GM21526 (cell line): ENCODE measurements at regions not wholly inside any gene's neighbourhood (a gene's known extent, or its start where the extent isn't known, plus 50 kb on each side); places are given as distances from the start of the nearest gene placed in this dataset.

Experiments used
- ATAC-seq: cut with Tn5 transposase; IDR thresholded peaks from one replicate; pipeline ENCODE4 v1.9.1; 2021; ENCODE audit warnings: moderate library complexity; ENCODE audit not compliant: unreplicated experiment, low FRiP score

DNA sequence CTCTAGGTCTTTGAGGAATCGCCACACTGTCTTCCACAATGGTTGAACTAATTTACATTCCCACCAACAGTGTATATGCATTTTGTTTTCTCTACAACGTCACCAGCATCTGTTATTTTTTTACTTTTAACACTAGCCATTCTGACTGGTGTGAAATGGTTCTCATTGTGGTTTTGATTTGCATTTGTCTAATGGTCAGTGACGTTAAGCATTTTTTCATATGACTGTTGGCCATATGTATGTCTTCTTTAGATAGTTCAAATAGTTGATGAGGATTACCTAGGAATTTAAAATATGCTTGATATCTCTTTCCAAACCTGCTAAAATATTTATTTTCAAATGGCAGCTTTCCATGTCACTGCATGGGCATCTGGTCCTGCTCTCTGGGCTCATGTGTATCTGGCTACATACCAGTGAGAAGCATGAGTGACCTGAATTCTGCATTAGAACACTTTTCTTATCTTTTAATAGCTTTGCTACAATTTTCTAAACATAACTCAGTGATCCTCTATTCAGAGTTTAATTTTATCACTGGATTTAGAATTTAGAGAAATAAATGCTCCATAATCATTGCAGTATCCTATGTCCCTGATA is 95.8 kb upstream of the ADAMTS16 start:
- no peak for ATAC-seq

DNA sequence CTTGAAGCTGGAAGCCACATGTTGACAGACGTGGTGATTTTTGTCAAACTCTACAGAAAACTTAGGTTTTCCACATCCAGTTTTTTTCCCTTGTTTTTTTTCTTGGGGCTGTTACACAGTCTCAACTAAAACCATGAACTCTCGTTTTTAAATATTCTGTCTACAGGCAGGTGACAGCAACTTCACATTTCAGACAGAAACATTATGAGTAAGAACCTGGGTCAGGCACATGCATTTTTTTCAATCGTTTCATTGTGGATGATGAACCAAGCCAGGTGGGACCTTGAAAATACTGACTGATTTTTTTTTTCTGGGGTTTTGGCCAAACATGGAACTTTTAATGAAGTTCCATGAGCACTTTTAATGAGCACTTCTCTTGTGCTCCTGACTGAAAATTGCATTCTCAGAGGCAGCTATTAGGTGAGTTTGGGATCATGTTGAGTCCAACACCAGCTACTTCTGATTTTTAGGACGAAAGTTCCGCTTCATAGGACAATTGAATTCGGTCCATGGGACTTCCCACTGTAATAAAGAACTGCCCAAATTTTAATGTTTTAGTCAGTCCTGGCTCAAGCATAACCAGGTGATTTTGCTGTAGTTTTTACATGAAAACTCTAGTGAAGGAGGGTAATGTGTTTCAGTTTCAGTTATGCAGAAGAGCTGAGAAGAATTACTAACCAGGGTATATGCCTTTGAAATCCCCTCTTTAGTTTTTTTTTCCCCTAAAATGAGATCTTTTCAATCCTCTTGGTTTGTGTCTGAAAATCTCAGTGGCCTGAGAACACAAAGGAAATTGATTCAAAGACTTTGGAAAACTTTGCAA is 93.2 kb upstream of the ADAMTS16 start:
- ATAC-seq, result peak; percentile 55

DNA sequence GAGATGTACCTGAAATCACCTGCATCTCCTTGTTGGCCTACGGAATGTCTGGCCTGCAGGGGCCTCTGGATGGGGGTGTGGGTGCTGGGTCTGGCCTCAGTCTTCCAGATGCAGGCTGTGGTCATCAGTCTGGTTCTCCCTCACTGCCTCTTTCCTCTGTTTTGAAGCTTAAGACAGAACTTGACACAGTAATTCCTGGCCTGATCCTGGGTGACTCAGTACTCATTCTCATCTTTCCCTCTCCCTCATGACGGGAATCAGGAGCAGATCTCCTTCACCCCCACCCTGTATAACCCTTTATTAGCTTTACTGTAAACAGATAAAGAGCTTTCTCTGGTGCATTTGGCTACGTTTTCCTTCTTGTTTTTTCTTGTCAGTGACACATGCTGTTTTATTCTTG is 89.3 kb upstream of the ADAMTS16 start:
- ATAC-seq, result no peak

DNA sequence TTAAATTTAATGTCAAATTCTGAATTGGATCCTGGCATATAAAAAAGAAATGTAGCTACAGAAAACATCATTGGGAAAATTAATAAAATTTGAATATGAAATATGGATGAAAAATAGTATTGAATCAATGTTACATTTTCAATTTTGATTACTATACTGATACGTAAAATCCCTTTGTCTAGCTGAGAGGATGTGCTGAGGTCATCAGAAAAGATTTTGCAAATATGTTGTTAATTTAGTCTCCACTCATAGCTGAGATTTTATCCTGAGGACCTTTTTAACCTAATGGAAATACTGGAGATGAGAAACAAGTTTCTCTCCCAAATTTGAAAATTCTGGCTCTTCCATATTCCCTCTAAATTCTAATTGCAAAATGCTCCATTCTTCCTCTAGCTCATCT is 84.4 kb upstream of the ADAMTS16 start:
- ATAC-seq, result no peak

DNA sequence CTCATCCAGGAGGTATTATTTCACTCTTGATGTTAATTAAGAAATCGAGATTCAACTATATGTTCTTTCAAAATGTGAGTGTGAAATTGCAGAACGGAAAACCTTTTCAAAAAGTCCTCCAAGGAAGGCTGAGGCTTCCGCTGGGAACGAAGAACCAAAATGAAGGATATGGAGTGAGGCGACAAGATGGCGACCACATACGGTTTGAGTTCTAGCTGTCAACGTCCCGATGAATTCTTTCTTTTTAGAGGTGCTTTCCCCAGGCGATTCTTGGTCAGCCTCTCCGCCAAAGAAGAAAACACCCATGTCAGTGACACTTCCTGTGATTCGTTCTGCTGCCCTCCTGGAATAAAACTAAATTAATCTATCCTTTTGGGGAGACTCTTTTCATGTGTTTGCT is 78.3 kb upstream of the ADAMTS16 start:
- ATAC-seq, result no peak

DNA sequence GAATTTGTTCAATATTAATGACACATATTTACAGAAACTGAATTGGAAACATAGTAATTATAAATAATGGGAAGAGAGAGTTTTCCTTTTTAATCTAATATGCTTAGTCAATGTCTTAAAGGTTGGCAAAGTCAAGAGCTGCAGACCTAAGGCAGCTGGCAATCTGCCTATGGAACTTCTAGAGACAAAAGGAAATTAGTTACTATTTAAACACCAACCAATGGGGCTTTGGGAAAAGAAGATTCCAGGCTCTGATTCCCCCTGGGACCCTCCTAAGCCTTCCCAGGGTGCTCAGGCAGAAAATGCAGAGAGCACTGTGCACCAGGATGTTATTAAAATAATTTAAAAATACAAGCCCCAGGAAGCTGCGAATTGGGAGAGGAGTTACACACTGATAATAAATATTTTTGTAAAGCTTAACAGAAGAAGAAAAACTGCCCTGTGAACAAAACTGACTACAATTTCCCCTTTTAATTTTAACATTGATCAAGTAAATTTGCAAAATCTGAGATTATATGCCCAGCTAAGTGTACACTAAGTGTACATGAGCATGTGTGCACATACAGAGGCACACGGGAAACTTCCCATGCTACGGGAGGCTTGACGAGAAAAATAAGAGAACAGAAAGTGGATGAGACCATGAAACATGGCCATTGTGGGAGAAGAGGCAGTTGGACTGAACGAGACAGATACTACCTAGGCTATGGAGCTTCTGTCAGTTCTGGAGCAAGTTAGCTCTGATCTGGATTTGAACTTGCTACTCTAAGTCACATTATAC is 77.4 kb upstream of the ADAMTS16 start:
- ATAC-seq, result no peak

DNA sequence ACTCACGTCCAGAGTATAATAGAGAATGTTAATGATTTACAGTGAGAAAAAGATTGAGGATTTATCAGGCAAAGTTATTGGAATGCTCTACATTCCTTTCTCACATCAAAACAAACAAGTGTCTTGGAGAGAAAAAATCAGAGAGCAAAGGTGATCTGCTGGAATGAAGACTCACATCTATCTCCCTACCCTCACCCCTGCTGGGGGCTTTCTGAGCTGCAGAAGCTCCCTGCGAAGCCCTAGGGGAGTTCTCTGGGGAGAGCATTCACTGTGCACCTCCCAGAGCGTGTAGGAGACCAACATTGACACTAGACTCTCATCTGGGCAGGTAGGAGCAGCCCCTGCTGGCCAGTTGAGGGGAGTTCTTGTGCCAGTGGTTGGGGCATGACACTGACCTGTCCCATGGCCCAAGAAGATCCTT is 76.6 kb upstream of the ADAMTS16 start:
- no peak for ATAC-seq

DNA sequence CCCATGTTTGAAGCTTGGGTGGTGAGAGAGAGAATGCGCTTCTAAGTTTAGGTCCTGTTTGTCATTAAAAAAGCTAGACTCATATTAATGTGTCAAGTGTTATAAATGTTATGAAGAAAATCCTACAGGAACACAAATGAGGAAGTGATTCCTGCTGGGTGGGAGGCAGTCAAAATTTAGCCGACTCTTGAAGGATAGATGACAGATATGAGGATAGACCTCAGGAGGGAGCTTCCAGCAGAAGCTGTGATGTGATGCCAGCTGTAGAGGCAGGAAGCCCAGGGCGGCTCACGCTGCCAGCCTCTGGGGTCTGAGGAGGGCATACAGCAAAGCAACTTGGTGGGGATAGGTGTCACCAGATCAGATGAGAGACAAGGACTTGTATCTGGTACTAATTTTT is 74.7 kb upstream of the ADAMTS16 start:
- no peak for ATAC-seq

DNA sequence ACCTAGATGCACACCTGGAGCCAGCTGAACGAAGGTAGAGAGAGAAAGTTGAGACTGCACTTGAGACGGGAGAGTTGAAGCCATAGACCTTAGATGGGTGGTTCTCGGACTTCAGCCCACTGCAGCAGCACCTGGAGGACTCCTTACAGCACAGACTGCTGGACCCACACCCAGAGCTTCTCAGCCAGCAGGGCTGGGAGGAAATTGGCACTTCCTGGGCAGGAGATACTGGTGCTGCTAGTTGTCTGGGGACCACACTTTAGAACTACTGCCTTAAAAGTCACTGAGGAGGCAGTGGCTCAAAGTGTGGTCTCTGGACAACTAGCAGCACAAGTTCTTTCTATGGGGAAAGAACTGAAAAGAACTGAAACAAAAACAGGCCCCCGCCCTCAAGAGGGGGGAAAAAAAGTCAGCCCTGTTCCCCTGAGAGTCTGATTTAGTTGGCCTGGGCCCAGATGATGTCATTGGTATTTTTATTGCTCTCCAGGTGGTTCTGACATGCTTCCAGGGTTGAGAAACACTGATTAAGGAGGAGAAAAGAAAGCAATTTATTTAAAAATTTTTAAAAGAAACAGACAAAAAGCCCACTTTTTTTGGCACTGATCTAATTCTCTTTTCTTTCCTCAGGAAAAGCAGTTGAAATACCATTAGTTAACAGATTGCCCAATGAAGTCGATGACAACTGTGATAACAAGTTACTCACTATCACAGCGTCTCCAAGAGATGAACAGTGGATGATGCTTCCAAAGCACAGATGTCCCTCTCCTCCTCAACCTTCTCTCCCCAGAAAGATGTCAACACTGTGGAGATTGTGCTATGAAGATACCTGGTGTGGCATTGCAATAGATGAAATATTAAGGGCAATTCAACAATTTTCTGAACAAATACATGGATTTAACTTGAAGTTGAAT is 73.6 kb upstream of the ADAMTS16 start:
- ATAC-seq, result no peak

DNA sequence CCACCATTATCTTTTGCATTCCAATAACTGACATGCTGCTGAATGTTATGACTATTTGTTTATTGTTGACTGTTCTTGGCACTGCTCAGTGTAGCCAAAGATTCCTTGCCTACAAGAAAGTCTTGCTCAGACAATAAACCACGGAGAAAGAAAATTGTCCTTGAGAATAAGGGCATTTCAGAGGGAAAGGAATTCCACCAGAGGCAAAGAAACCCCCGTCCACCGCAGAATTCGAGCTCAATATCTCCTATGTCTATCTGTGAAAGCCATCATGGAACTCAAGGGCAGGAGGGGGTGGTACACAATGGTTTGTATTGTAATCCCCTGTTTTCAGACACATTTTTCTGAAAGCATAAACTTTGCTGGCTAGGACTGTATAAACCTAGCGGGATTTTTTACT is 70.3 kb upstream of the ADAMTS16 start:
- ATAC-seq, result no peak

DNA sequence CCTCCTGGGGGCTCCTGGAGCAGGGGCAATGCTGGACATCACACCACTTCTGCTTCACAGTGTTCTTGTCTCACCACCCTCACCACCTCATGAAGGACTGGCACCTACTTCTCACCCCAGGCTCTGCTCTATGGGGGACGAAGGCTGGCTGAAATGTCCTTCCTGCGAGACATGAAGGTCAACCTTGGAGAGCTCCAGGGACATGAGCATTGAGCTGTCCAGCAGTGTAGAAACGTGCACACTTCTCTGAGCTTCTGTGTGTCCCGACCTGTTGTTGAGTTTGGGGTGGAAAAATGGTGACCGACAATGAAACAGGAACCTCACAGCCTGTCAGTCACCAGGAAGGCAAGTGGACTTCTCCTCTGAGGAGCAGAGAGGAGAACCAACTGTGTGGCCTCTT is 68.6 kb upstream of the ADAMTS16 start:
- ATAC-seq, result no peak

DNA sequence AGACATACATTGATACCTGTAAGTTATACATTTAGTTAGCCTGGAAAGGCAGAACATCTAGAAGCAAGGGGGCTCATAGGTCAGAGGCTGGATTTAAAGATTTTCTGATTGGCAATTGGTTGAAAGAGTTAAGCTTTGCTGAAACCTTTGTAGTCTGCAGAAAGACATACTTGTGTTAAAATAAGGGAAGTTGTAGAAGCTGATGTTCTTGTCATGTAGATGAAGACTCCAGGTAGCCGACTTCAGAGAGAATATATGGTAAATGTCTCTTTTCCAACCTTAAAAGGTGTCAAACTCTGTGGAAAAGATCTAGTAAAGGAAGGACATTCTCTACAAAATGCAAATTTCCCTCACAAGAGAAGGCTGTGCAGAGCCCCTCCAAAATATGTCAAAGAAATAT is 62.9 kb upstream of the ADAMTS16 start:
- no peak for ATAC-seq

DNA sequence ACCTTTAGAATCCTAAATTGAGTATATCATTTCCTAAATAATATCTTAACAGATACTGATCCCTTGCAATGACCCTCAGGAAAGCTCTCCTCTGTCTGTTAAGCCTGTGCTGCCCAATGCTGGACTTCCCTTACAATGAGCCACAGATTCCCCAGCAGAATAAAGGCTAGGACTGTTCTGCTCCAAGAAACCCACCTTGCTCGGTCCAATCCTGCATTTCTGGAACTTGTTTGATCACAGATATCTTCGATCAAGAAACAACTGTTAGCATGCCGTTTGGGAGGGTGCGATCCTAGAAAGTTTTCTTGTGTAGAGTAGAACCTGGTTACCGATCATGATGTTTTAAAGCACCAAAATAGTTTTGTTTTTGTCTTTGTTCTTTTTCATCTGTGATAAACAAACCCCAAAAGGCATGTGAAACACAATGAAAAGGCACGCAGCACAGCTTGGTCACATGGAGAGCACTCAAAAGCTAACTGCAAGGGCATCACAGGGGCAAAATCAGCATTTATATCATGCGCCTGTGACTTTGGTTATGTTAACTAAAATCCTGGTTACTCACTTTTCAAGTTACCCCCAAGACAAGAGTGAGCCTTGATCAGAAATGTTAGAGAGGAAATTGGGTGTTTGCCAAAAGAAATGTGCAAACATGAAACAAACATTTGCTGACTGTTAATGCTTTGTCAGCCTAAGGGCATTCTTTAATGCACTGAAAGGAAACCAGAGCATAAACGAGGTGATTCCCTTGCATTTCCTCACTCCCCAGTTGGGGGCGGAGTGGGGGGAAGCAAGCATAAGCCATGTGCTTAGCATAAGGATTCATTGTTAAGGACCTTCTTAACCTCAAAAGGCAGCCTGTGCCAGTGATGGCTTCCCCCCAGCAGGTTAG is 61.9 kb upstream of the ADAMTS16 start:
- ATAC-seq, result no peak

DNA sequence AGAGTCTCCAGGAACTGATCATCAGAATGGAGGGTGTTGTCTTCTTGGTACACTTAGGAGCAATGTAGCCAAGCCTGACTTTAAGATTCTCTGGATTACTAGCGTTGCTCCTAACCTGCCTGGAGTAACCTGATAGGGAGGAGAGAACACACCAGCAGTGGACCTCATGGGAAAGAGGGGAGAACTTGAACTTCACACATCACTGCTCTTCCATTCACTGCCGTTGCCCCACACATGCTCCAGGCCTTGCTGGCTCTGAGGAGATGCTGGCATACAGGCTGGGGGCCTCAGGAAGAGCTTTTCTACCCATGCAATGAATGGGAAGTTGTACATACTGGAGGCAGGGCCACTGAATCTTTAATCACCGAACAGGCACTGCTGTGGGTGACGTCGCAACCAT is 60.3 kb upstream of the ADAMTS16 start:
- ATAC-seq, result no peak

DNA sequence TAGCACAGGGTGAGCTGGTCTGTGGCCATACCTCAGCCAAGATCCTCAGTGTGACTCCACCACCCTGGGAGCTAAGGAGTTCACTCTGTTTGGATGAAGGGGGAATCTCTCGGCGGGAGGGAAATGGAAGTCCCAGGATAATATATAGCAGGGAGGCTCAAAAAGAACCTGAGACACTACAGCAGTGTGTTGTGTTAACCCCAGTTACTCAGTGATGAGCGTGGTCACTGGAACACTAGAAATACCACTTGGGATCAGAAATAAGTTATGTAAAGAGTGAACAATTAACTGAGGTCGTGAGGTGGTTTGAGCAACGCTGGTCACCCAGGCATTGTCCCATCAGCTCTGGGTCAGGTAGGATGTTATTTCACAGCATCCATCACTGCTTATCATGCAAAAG is 59.3 kb upstream of the ADAMTS16 start:
- no peak for ATAC-seq

DNA sequence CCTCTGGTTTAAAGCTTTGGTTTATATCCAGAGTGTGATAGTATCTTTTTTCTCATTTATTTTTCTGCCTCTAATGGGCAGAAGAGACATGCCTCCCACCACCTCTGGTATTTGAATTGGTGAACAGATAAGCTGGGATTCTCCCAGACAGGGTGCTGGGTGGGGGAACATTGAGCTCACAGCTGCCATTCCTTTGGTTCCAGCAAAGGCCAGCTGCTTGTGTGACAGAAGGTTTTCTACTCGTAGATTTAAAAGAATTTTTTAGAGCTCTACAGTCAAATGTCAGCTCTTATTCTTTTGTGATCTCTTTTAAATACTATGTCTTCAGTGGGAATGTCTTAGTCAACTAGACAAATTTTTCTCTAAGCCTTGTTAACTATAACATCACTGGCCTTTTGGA is 54.7 kb upstream of the ADAMTS16 start:
- ATAC-seq, result no peak

DNA sequence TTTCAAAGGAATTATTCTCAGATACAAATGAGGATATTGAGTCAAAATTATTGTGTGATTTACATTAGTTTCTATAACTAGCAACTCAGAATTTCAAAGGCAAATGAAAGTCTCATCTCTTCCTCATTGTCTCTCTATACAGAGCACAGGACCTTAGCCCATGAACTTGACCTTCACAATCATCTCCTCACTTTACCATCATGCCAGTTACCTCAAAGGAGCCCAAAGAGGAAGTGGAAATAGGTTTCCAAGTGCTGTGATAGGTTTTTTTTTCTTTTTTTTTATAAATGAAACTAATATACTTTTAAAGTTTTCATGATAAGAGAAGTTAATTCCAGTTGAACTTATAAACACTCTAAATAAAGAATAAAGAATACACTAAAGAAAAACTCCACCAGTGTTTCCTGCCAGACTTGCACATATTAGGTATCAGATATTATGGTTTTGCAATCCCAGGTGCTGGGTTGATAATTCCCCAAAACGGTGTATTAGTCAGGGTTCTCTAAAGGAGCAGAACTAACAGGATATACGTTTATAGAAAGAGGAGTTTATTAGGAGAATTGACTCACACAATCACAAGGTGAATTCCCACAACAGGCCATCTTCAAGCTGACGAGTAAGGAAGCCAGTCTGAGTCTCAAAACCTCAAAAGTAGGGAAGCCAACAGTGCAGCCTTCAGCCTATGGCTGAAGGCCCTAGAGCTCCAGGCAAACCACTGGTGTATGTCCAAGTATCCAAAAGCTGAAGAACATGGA is 50.1 kb upstream of the ADAMTS16 start:
- no peak for ATAC-seq
